HUES6 (cell line): ENCODE measurements at regions not wholly inside any gene's neighbourhood (a gene's known extent, or its start where the extent isn't known, plus 50 kb on each side); places are given as distances from the start of the nearest gene placed in this dataset.

ENCODE experiments used
- H3K27ac ChIP-seq: 2 replicates; pipeline ENCODE4 v1.7.0; 2013; ENCODE audit warnings: low read depth, mild to moderate bottlenecking, low read length, inconsistent platforms
- H3K27me3 ChIP-seq: 2 replicates; pipeline ENCODE4 v1.6.1; 2013; ENCODE audit warnings: low read length; ENCODE audit not compliant: control insufficient read depth, insufficient read depth
- H3K36me3 ChIP-seq: 2 replicates; pipeline ENCODE4 v1.6.1; 2013; ENCODE audit warnings: low read length; ENCODE audit not compliant: control insufficient read depth, insufficient read depth
- H3K4me1 ChIP-seq: 2 replicates; pipeline ENCODE4 v1.6.1; 2013; ENCODE audit warnings: low read length; ENCODE audit not compliant: control insufficient read depth, insufficient read depth
- H3K4me3 ChIP-seq: 2 replicates; pipeline ENCODE4 v1.5.1; 2013; ENCODE audit warnings: low read depth, low read length
- H3K9ac ChIP-seq: one replicate; pipeline ENCODE4 v1.6.1; 2013; ENCODE audit warnings: mild to moderate bottlenecking, low read length
- H3K9me3 ChIP-seq: 2 replicates; pipeline ENCODE4 v1.6.1; 2013; ENCODE audit warnings: low read depth, low read length; ENCODE audit not compliant: control insufficient read depth, insufficient read depth

DNA sequence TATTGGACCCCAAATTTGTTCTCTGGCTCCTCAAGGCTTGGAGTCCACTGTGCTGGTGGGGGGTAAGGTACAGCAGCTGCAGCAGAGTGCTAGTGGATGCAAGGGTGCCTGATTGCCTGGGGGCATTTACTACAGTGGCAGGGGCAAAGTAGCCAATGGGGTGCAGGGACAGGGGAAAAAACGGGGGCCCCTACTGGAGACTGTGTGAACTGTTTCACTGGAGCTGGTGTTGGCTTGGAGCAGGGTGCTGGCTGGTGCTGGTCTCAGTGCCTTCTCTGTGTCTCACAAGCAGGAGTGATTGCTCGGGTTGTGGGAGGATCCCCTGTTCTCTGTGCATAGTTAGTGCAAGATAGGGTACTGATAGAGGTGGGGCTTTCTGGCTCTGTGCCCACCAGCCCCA, 935.9 kb downstream of the JRKL start:
- no peaks in the 10 kb centered on the region for H3K9me3 ChIP-seq
- H3K27me3 ChIP-seq, result no peaks in the 10 kb centered on the region
- H3K36me3 ChIP-seq, result no peaks in the 10 kb centered on the region
- H3K4me1 ChIP-seq, result no peaks in the 10 kb centered on the region
- no peak overlapping the region for H3K4me3 ChIP-seq
- H3K27ac ChIP-seq, result no peak overlapping the region
- no peak overlapping the region for H3K9ac ChIP-seq

DNA sequence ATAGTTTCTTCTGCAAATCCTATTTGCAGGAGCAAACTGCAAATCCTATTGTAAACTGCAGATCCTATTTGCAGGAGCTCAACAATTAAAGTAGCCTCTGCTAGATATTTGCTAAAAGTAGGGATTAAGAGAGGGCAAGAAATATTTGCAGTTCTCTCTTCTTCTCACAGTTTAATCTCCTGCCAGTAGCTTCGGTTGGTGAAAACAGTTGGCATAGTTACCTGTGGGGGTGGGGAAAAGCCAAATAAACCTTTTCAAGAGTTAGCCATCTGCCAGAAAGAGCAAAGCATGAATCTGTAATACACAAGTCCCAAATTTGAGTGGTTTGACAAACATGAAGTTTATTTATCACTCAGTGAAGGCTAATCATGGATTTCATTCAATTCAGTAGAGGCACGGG, 942.5 kb downstream of the JRKL start:
- Histone ChIP-seq H3K27ac (no peak overlapping the region), H3K9ac (no peak overlapping the region), H3K36me3 (no peaks in the 10 kb centered on the region), H3K4me1 (no peaks in the 10 kb centered on the region), H3K27me3 (no peaks in the 10 kb centered on the region), H3K4me3 (no peak overlapping the region), H3K9me3 (no peaks in the 10 kb centered on the region)

DNA sequence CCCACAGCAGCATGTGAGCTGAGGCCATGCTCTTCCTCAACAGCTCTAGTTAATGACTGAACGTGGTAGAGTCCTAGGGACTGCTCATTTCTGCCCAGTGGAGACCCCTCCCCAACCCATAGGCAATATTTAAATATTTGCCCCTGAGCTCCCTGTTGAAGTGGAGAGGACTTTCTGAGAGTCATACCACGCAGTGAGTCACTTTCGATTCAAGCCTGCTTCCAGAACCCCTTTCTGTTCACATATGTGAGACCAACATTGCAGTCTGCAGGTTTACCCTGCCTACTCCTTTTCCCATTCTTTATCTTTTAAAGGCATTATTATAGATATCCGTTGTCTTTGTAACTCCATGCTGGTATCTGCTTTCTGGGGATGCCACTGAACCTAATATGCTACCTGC, 946.3 kb downstream of the JRKL start:
- Histone ChIP-seq H3K27ac (no peak overlapping the region), H3K27me3 (no peaks in the 10 kb centered on the region), H3K4me3 (no peak overlapping the region), H3K4me1 (no peaks in the 10 kb centered on the region), H3K9ac (no peak overlapping the region), H3K9me3 (no peaks in the 10 kb centered on the region), H3K36me3 (no peaks in the 10 kb centered on the region)

DNA sequence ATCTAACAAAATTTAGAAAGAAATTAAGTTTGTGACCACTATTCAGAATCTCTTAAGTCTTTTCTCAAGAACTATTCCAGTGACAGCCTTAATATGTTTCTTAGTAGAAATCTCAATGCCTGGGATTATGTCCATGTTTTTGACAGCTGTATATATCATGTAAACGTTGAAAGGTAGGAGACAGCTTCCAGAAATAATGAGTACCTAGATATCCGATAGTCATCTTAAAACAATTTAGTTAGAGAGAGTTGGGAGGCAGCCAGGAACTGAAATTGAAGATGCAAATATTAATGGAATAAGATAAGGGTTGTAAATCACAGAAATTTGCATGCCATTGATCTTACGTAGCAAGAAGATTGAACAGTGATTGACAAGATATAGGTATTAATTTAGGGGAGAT, 955.2 kb downstream of the JRKL start:
- Histone ChIP-seq H3K4me3 (no peak overlapping the region), H3K4me1 (peaks cover 7% of the 10 kb centered on the region; the same call in 1 of the 2 replicates), H3K27me3 (no peaks in the 10 kb centered on the region), H3K9ac (no peak overlapping the region), H3K27ac (no peak overlapping the region), H3K36me3 (no peaks in the 10 kb centered on the region), H3K9me3 (no peaks in the 10 kb centered on the region)

DNA sequence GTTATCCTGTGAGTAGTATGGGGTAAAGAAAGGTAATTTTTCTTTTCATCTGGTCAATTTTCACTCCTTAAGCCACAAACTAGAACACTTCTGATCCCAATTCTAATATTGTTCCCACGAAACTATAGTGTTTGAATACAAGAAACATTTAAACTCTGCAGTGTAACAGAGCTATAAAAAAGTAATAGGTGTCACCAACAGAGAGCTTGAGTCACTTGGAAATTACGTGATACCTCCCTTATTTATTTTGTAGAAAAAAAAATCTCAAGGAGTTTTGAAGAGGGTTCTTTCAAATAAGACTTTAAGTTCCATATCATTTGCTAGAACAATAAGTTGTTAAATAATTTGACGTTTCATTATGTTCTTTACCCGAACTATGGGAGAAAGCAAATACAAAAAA, 959.4 kb downstream of the JRKL start:
- H3K4me1 ChIP-seq, result peaks cover 12% of the 10 kb centered on the region; the same call in 1 of the 2 replicates
- no peak overlapping the region for H3K4me3 ChIP-seq
- no peaks in the 10 kb centered on the region for H3K27me3 ChIP-seq
- no peak overlapping the region for H3K27ac ChIP-seq
- 0 out of 2 replicates have a peak, but pooled peaks cover 2% of the 10 kb centered on the region for H3K9me3 ChIP-seq
- H3K36me3 ChIP-seq, result no peaks in the 10 kb centered on the region
- H3K9ac ChIP-seq, result no peak overlapping the region

DNA sequence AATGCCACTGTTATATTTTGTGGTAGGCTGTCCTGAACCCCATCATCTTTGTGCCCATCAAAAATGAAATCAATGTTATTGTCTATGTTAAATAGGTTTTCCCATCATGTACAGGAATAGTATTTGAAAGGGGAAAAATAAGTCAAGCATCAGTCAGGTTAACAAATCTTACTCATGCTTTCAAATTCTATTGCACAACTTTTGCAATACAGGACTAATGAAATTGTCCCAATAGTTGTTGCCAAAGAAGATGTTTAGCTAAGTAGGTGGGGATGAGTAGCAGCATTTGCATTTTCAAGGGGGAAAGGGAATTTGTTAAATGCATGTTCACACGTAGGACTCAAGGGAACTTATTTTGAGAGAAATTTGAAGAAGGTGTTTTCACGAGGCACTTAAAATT, 962.1 kb downstream of the JRKL start:
- H3K4me1 ChIP-seq, result peaks cover 12% of the 10 kb centered on the region; the same call in 1 of the 2 replicates

DNA sequence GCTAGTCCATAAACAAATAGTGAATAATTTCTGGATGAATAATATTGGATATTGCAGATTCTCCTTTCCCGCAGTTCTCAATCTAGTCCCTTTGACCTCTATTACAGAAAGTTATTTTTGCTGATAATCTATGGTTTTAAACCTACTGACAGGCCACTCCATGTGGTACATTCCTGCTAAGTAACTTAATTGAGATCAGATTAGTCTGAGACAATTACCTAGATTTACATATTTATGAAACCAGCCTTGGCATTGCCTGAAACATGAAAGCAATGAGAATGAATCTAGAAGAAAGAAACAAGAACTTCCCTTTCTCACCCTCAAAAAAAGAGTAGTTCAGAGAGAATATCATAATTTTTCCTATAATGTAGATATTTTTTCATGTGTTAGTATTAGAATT, 964.2 kb downstream of the JRKL start:
- H3K27me3 ChIP-seq, result no peaks in the 10 kb centered on the region
- H3K9ac ChIP-seq, result no peak overlapping the region
- H3K4me3 ChIP-seq, result no peak overlapping the region
- no peaks in the 10 kb centered on the region for H3K36me3 ChIP-seq
- no peak overlapping the region for H3K27ac ChIP-seq
- H3K4me1 ChIP-seq, result peaks cover 6% of the 10 kb centered on the region; the same call in 1 of the 2 replicates
- 0 out of 2 replicates have a peak, but pooled peaks cover 2% of the 10 kb centered on the region for H3K9me3 ChIP-seq

More for the DNA sequence above, 962.1 kb downstream of the JRKL start:
- 0 out of 2 replicates have a peak, but pooled peaks cover 2% of the 10 kb centered on the region for H3K9me3 ChIP-seq
- H3K27ac ChIP-seq, result no peak overlapping the region
- no peak overlapping the region for H3K4me3 ChIP-seq
- no peak overlapping the region for H3K9ac ChIP-seq
- no peaks in the 10 kb centered on the region for H3K36me3 ChIP-seq
- H3K27me3 ChIP-seq, result no peaks in the 10 kb centered on the region

DNA sequence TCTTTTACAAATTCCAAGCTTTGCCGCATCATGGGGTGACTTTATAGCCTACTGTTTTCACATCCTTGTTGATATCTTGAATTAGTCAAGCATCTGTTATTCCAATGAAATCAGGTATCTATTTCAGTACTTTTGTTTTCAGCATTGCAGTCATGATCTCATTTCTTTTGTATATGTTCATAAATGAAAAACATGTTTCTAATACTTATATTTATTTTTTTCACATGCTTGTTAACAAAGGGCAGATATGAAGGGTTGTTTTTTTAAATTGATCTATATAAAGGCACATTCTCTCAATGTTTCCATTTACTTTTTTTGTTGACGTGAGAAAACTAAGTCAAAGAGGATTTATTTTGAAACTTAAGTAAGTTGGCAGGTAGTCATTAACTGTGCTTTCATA, 964.8 kb downstream of the JRKL start:
- Histone ChIP-seq H3K4me3 (no peak overlapping the region), H3K4me1 (peaks cover 5% of the 10 kb centered on the region; the same call in 1 of the 2 replicates), H3K27me3 (no peaks in the 10 kb centered on the region), H3K9ac (no peak overlapping the region), H3K27ac (no peak overlapping the region), H3K9me3 (0 out of 2 replicates have a peak, but pooled peaks cover 2% of the 10 kb centered on the region), H3K36me3 (no peaks in the 10 kb centered on the region)

DNA sequence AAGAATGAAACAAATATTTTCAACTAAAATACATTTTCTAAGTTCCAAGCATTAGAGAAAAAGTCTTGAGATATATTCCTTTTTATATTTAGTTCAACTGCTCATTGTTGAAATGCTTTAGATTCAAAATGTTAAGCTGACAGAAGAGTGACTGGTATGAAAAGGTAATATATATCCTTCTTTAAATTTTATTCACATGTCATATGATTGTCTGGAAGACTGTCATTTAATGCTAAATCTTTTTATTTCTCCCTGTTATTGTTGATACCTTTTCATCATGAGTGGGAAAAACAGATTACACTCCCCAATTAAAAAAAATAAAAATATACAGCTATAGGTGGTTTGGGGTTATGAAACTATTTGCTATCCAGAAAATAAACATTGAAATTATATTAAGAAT, 965.4 kb downstream of the JRKL start:
- Histone ChIP-seq H3K4me1 (peaks cover 5% of the 10 kb centered on the region; the same call in 1 of the 2 replicates), H3K27me3 (no peaks in the 10 kb centered on the region), H3K9ac (no peak overlapping the region), H3K9me3 (0 out of 2 replicates have a peak, but pooled peaks cover 2% of the 10 kb centered on the region), H3K36me3 (no peaks in the 10 kb centered on the region), H3K4me3 (no peak overlapping the region), H3K27ac (no peak overlapping the region)

DNA sequence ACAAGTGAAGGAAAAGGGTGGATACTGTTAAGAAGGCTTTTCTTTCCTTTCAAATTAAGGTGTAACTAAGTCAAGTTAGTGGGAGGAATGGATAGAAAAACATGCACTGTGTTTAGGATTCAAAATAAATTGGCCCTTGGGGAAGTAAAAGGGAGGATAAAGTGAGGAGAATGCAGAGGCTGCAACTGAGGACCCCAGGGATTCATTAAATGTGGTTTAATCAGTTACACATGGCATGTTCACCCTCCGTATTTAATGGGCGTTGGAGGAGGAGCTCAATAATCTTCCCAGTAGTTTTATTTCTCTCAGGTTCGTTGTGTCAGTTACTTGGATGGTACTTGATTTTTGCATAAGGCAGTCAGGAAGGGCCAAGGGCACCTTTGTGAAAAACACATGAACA, 966.3 kb downstream of the JRKL start:
- H3K4me3 ChIP-seq, result no peak overlapping the region
- H3K9me3 ChIP-seq, result no peaks in the 10 kb centered on the region
- H3K4me1 ChIP-seq, result peaks cover 5% of the 10 kb centered on the region; the same call in 1 of the 2 replicates
- H3K36me3 ChIP-seq, result no peaks in the 10 kb centered on the region
- H3K27ac ChIP-seq, result no peak overlapping the region
- no peak overlapping the region for H3K9ac ChIP-seq
- H3K27me3 ChIP-seq, result no peaks in the 10 kb centered on the region

DNA sequence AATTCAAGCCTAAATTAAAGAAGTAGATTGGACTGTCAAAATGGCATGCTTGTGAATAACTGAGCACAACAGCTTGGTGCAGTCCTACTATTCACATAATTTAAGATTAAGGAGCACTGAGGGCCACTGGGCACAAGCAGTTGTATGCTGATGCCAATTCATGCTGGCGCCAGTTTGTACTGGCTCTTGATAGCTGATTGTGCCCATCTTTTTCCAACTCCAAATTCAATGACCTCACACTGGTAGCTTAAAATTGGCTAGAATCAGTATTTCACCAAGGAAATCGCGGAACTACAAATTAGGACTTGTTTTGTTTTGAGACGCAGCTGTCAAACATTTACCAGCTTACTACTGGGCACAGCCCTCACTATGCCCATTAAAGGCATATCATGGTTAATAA, 969.2 kb downstream of the JRKL start:
- H3K27me3 ChIP-seq, result no peaks in the 10 kb centered on the region
- H3K9me3 ChIP-seq, result no peaks in the 10 kb centered on the region
- H3K4me1 ChIP-seq, result 0 out of 2 replicates have a peak, but pooled peaks cover 2% of the 10 kb centered on the region
- H3K36me3 ChIP-seq, result no peaks in the 10 kb centered on the region
- H3K4me3 ChIP-seq, result no peak overlapping the region
- H3K9ac ChIP-seq, result no peak overlapping the region
- no peak overlapping the region for H3K27ac ChIP-seq
